Activated CD4-positive, alpha-beta T cell treated with anti-CD3 and anti-CD28 coated beads, Interleukin-2, amount 10 ng/mL, durations not matched to agents 7 days and 5 days (primary cell): ENCODE measurements at regions not wholly inside any gene's neighbourhood (a gene's known extent, or its start where the extent isn't known, plus 50 kb on each side); places are given as distances from the start of the nearest gene placed in this dataset.

Source experiments
- CTCF ChIA-PET: fragments of 350-600 bp; sonication (Branson Sonifier 250); formaldehyde crosslinking; loops from one replicate; lab custom pipeline; 2021; ENCODE audit warnings: antibody characterized with exemption; lab: Charles Lee
- POLR2A ChIA-PET: fragments of 350-600 bp; sonication (Branson Sonifier 250); formaldehyde crosslinking; loops from one replicate; lab custom pipeline; 2021; ENCODE audit warnings: antibody characterized with exemption; lab: Charles Lee
- DNase-seq: peaks from one replicate; pipeline ENCODE4 v3.0.0-alpha.2; 2020
- H3K27ac Mint-ChIP-seq: one replicate; pipeline ENCODE4 v1.8.0; 2021; ENCODE audit warnings: mild to moderate bottlenecking, moderate library complexity, mixed read lengths
- H3K27me3 Mint-ChIP-seq: one replicate; pipeline ENCODE4 v1.8.0; 2021; ENCODE audit warnings: mixed read lengths
- H3K36me3 Mint-ChIP-seq: one replicate; pipeline ENCODE4 v1.8.0; 2021; ENCODE audit warnings: low read depth, mixed read lengths
- H3K4me1 Mint-ChIP-seq: one replicate; pipeline ENCODE4 v1.8.0; 2021; ENCODE audit warnings: mixed read lengths
- H3K4me3 Mint-ChIP-seq: one replicate; pipeline ENCODE4 v1.8.0; 2021; ENCODE audit warnings: mild to moderate bottlenecking, moderate library complexity, mixed read lengths
- H3K9me3 Mint-ChIP-seq: one replicate; pipeline ENCODE4 v1.8.0; 2021; ENCODE audit warnings: mixed read lengths

GRCh38 chr9:134585746-134586706 is 55.6 kb upstream of the COL5A1 start:
- Mint-ChIP-seq H3K4me3 (no peak overlapping the region), H3K36me3 (no peaks in the 10 kb centered on the region), H3K4me1 (no peaks in the 10 kb centered on the region), H3K27me3 (no peaks in the 10 kb centered on the region), H3K27ac (no peak overlapping the region), H3K9me3 (no peaks in the 10 kb centered on the region)
- CTCF ChIA-PET = no interaction called here
- POLR2A ChIA-PET = no interaction called here
- DNase-seq = no peak

GRCh38 chr9:134589748-134590147 is 51.9 kb upstream of the COL5A1 start:
- POLR2A ChIA-PET = no interaction called here
- H3K4me1 Mint-ChIP-seq = no peaks in the 10 kb centered on the region
- H3K36me3 Mint-ChIP-seq = no peaks in the 10 kb centered on the region
- CTCF ChIA-PET = no interaction called here
- H3K9me3 Mint-ChIP-seq = no peaks in the 10 kb centered on the region
- H3K27ac Mint-ChIP-seq = no peak overlapping the region
- no peak overlapping the region for H3K4me3 Mint-ChIP-seq
- no peak for DNase-seq
- H3K27me3 Mint-ChIP-seq = no peaks in the 10 kb centered on the region

- POLR2A ChIA-PET = no interaction called here
- no peaks in the 10 kb centered on the region for H3K4me1 Mint-ChIP-seq
- DNase-seq = no peak
- no peaks in the 10 kb centered on the region for H3K9me3 Mint-ChIP-seq
- H3K27me3 Mint-ChIP-seq = no peaks in the 10 kb centered on the region
- H3K36me3 Mint-ChIP-seq = no peaks in the 10 kb centered on the region
- H3K4me3 Mint-ChIP-seq = no peak overlapping the region
- H3K27ac Mint-ChIP-seq = no peak overlapping the region
- CTCF ChIA-PET = no interaction called here
Observed at GRCh38 chr9:134590240-134591081, 51.1 kb upstream of the COL5A1 start.

DNA sequence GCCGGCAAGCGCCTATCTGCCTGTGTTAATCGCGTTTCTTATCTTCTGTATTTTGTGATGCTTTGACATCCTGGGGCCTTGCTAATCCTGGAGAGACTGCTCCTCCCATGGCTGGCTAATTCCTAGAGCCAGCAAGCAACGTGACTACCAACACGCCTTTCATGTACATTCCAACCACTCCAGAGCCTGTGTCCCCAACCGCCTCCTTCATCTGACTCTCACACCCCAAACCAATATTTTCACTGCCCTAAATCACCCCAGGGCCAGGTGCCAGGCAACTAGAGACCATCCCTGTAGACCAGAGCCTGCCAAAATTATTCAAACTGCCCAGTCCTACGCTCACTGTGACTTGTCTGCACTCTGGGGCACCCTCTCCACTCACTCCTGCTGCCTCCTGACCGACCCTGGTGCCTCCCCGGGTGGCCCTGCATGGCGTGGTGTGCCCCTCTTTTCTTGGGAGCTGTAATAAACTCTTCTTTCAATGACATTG is 50.5 kb upstream of the COL5A1 start:
- CTCF ChIA-PET = no interaction called here
- Mint-ChIP-seq H3K9me3 (no peaks in the 10 kb centered on the region), H3K4me1 (no peaks in the 10 kb centered on the region), H3K4me3 (no peak overlapping the region), H3K27me3 (no peaks in the 10 kb centered on the region), H3K36me3 (no peaks in the 10 kb centered on the region), H3K27ac (no peak overlapping the region)
- POLR2A ChIA-PET = no interaction called here
- DNase-seq = no peak

DNA sequence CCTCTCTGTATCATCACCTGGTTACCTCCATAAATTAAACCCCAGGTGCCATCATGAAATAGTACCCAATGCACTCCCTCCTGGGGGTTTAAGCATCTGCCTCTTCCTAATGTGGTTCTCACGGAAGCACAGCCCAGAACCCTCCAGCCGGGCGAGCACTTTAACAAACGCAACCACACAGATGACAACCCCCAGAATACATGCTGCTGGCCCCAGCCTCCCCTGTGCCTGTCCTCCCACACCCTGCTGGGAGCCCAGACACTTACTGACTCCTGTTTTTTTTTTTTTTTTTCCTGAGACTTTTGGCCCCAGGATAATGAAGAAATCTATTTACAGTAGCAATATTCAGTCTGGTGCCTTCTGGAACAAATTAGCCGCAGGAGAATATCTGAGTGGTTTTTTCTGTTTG is 50.0 kb upstream of the COL5A1 start:
- DNase-seq = no peak
- H3K4me3 Mint-ChIP-seq = no peak overlapping the region
- no peaks in the 10 kb centered on the region for H3K9me3 Mint-ChIP-seq
- no peaks in the 10 kb centered on the region for H3K4me1 Mint-ChIP-seq
- H3K36me3 Mint-ChIP-seq = no peaks in the 10 kb centered on the region
- ChIA-PET POLR2A (no interaction called here), CTCF (no interaction called here)
- no peaks in the 10 kb centered on the region for H3K27me3 Mint-ChIP-seq
- H3K27ac Mint-ChIP-seq = no peak overlapping the region
